Heart right ventricle (tissue), 16 donors: ENCODE measurements at regions not wholly inside any gene's neighbourhood (a gene's known extent, or its start where the extent isn't known, plus 50 kb on each side); places are given as distances from the start of the nearest gene placed in this dataset.

Source experiments
- ATAC-seq, 8 donors: fragments of 200-7000 bp; cut with Tn5 transposase; one replicate each; pipeline ENCODE4 v1.9.1; 2020; ENCODE audit warnings: mild to moderate bottlenecking in 8 of 8, moderate library complexity in 8 of 8, moderate number of reproducible peaks in 1 of 8
- DNase-seq, 2 donors: peaks; one replicate each; pipeline ENCODE4 v3.0.0-alpha.2; 2020
- H3K27ac ChIP-seq, 10 donors: fragments of 200-600 bp; sonication (generic) in 2 of 10; one replicate each; pipeline versions ENCODE4 v1.5.0 to v1.8.0; 2020 to 2022; ENCODE audit warnings: mild to moderate bottlenecking in 3 of 10
- H3K27me3 ChIP-seq, 7 donors: fragments of 200-600 bp; one replicate each; pipeline ENCODE4 v1.8.0; 2021 to 2022; ENCODE audit warnings: mild to moderate bottlenecking in 2 of 7
- H3K36me3 ChIP-seq, 9 donors: fragments of 200-600 bp; sonication (generic) in 1 of 9; one replicate each; pipeline versions ENCODE4 v1.5.0 to v1.8.0; 2020 to 2022; ENCODE audit warnings: mild to moderate bottlenecking in 2 of 9
- H3K4me1 ChIP-seq, 9 donors: fragments of 200-600 bp; sonication (generic) in 1 of 9; one replicate each; pipeline versions ENCODE4 v1.5.0 to v1.8.0; 2020 to 2022; ENCODE audit warnings: mild to moderate bottlenecking in 4 of 9
- H3K4me3 ChIP-seq, 10 donors: fragments of 200-600 bp; sonication (generic) in 2 of 10; one replicate each; pipeline versions ENCODE4 v1.5.0 to v1.8.0; 2020 to 2022; ENCODE audit warnings: mild to moderate bottlenecking in 7 of 10, moderate library complexity in 2 of 10
- H3K9me3 ChIP-seq, 11 donors: fragments of 200-600 bp in 10 of 11; sonication (generic) in 2 of 11; one replicate each; pipeline versions ENCODE4 v1.5.0 to v1.8.0; 2013 to 2022; ENCODE audit warnings: mild to moderate bottlenecking in 2 of 11, control low read depth in 1 of 11, moderate library complexity in 1 of 11
- WGBS, 2 donors: extraction: QIAGEN DNeasy Blood & Tissue Kit; methylation state at CpG; one replicate each; pipeline ENCODE4 v1.1.7; 2013; ENCODE audit warnings: inconsistent platforms in 1 of 2; 5-methylcytosine and 5-hydroxymethylcytosine counted together
- intact Hi-C, 10 donors: fragments of 100-400 bp; cut with DNase I; formaldehyde crosslinking; loops; one replicate each; pipeline versions ENCODE4 v1.11.1 to v1.14.2; 2022
- TF ChIP-seq, protein P1 (sequence below), 9 donors: fragments of 200-600 bp; sonication (generic) in 2 of 9; IDR thresholded peaks; one replicate each; pipeline versions ENCODE4 v1.5.0 to v1.8.0; 2021 to 2022; ENCODE audit warnings: antibody characterized with exemption in 9 of 9, mild to moderate bottlenecking in 5 of 9, moderate library complexity in 1 of 9
- donor health status: Arrhythmogenic right ventricular cardiomyopathy.
- donor health status: ischemic (EF 13 %, LVEDD 7.1; RV severe dilation, severe dysfunction).
- donor health status: healthy with polysubstance abuse.
- donor health status: DM: no; HTN: yes; CAD: no.
- donor health status: DM: no; HTN: no; CAD: no.
- donor health status: ischemic (EF 25% LVEDD 6.9; RV normal size, moderate dysfunction).
- donor health status: ischemic (EF 25% LVEDD 5.7; RV mildly dilated, moderate dysfunction).
- donor health status: healthy.
- donor health status: DM: yes; HTN: yes; CAD: no.
- donor health status: Ischemic cardiomyopathy.
- donor health status: ischemic (EF 35%, LVEDD 5.7; RV mildly dilated, moderate dysfunction).
- donor health status: nonischemic (EF 11% LVEDD 7.7; RV severe dilation, severe dysfunction).
- donor health status: DM: yes; HTN: yes; CAD: no.
- donor health status: PGD.
- donor health status: ischemic (EF 29% LVEDD 5.4; RV normal size, mild dysfunction).
- donor health status: nonischemic (EF 23%, LVEDD 6.1; RV moderate dilation, normal function).

GRCh38 chr5:103480246-103480645, 82.3 kb downstream of the NUDT12 start:
- Histone ChIP-seq H3K27me3 (no peaks in the 10 kb centered on the region), H3K4me1 (no peaks in the 10 kb centered on the region), H3K27ac (no peak overlapping the region), H3K4me3 (no peak overlapping the region), H3K36me3 (no peaks in the 10 kb centered on the region), H3K9me3 (no peaks in the 10 kb centered on the region)
- intact Hi-C loops: no loop called here
- ATAC-seq (no peak), DNase-seq (no peak)
- TF ChIP-seq, protein P1, sequence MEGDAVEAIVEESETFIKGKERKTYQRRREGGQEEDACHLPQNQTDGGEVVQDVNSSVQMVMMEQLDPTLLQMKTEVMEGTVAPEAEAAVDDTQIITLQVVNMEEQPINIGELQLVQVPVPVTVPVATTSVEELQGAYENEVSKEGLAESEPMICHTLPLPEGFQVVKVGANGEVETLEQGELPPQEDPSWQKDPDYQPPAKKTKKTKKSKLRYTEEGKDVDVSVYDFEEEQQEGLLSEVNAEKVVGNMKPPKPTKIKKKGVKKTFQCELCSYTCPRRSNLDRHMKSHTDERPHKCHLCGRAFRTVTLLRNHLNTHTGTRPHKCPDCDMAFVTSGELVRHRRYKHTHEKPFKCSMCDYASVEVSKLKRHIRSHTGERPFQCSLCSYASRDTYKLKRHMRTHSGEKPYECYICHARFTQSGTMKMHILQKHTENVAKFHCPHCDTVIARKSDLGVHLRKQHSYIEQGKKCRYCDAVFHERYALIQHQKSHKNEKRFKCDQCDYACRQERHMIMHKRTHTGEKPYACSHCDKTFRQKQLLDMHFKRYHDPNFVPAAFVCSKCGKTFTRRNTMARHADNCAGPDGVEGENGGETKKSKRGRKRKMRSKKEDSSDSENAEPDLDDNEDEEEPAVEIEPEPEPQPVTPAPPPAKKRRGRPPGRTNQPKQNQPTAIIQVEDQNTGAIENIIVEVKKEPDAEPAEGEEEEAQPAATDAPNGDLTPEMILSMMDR (IDR thresholded peaks at IDR 0.05): no peak
- WGBS, 2 donors: 78 to 81% methylated on average over 3 of the region's 3 CpGs

DNA sequence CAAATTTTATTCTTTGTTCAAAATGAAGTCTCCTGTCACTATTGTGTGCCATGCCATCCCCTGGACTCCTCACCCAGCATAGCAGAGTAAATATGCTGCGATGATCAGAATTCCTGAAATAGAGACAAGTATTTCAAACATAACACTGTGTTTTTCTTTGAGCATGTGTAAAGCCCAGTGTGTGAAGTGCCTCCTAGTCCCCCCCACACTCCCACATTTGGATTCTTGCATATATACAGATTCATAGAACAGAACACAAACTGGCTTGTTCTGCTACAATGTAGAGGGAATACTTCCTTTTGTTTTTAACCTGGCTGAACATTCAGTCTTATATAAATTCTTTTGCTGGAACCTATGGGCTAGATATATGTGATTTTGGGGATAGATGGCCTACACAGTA, 84.9 kb downstream of the NUDT12 start:
- ATAC-seq (no peak), DNase-seq (no peak)
- no peaks in the 10 kb centered on the region for H3K36me3 ChIP-seq
- H3K4me3 ChIP-seq: no peak overlapping the region
- intact Hi-C loops: loop anchor here in 3 of 10 donors (2.0 to 5.0 kb wide), 2 partner anchors 245 kb away; no protein-coding TSS in a partner anchor
- no peaks in the 10 kb centered on the region for H3K4me1 ChIP-seq
- no peaks in the 10 kb centered on the region for H3K27me3 ChIP-seq
- H3K9me3 ChIP-seq: no peaks in the 10 kb centered on the region
- H3K27ac ChIP-seq: no peak overlapping the region
- TF ChIP-seq, protein P1 (IDR thresholded peaks at IDR 0.05): no peak
- 93 to 97% methylated on average over 1 of the region's 1 CpG for WGBS, 2 donors

- no peaks in the 10 kb centered on the region for H3K36me3 ChIP-seq
- intact Hi-C loops: loop anchor here in 4 of 10 donors (1.0 to 5.0 kb wide), 3 partner anchors 244 to 245 kb away; no protein-coding TSS in a partner anchor
- no peaks in the 10 kb centered on the region for H3K27me3 ChIP-seq
- TF ChIP-seq, protein P1 (IDR thresholded peaks at IDR 0.05): no peak
- no peaks in the 10 kb centered on the region for H3K9me3 ChIP-seq
- no peak overlapping the region for H3K27ac ChIP-seq
- no peak overlapping the region for H3K4me3 ChIP-seq
- ATAC-seq (no peak), DNase-seq (no peak)
- no peaks in the 10 kb centered on the region for H3K4me1 ChIP-seq
- WGBS, 2 donors: 82 to 86% methylated on average over 5 of the region's 5 CpGs
Observed at GRCh38 chr5:103476811-103477210, 85.8 kb downstream of the NUDT12 start.

DNA sequence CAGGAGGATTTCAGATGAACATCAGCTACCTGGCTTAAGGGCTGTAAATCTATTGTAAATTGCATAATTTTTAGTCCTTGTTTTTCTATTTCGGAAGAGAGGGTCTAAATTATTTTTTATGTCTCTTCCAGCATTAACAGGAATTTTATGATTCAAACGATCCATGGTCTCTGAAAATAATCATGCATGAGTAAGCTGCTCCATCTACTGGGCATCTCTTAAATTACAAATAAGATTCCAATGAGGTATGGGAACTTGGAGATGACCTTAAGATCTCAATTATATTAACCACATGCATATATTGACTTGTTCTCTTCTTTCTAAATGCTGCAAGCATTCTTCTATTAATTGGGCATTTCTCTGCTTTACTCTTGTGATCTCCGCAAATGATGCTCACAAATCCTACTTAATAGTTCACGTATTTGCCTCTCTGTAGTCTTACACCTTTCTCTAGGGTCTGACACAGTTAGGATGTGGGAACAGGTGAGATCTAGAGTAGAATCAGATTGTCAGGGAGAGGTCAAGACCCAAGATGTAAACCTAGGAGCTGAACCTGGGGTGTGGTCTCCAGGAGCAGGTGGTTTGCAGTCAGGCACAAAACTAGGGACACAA, 86.9 kb downstream of the NUDT12 start:
- Histone ChIP-seq H3K27ac (no peak overlapping the region), H3K36me3 (no peaks in the 10 kb centered on the region), H3K27me3 (no peaks in the 10 kb centered on the region), H3K4me1 (no peaks in the 10 kb centered on the region), H3K4me3 (no peak overlapping the region), H3K9me3 (no peaks in the 10 kb centered on the region)
- intact Hi-C loops: loop anchor here in 8 of 10 donors (1.0 to 5.0 kb wide), 4 partner anchors 241 to 243 kb away; no protein-coding TSS in a partner anchor
- DNase-seq (no peak), ATAC-seq (peak in 4 of 8 donors; percentile 35 to 58 (median 44))
- 32 to 38% methylated on average over 4 of the region's 4 CpGs for WGBS, 2 donors
- TF ChIP-seq, protein P1 (IDR thresholded peaks at IDR 0.05): peak; percentile 42 to 85 (median 74)
